ENCODE measurements at regions not wholly inside any gene's neighbourhood (a gene's known extent, or its start where the extent isn't known, plus 50 kb on each side); places are given as distances from the start of the nearest gene placed in this dataset.

- TF ChIP-seq REST (IDR thresholded peaks at IDR 0.05; ENCODE audit: unreplicated experiment) = no peak
- TF ChIP-seq NANOG (IDR thresholded peaks at IDR 0.05; ENCODE audit: borderline replicate concordance) = no peak
- TF ChIP-seq JUNB (IDR thresholded peaks at IDR 0.05; ENCODE audit: unreplicated experiment) = no peak
- no peak for TF ChIP-seq ZNF114 (CRISPR knock-in tag; IDR thresholded peaks at IDR 0.05)
- no peak for TF ChIP-seq EZH2phosphoT487 (IDR thresholded peaks at IDR 0.05; ENCODE audit: unreplicated experiment)
Measured at GRCh38 chr3:10688548-10689172, 127.4 kb upstream of the SLC6A11 start (continued).

GRCh38 chr3:10692039-10692622 lies 123.9 kb upstream of the SLC6A11 start:
- Mint-ChIP-seq H3K27me3 (ENCODE audit: insufficient read depth, low read depth, poor library complexity) (peaks cover 7% of the 10 kb centered on the region), H3K36me3 (ENCODE audit: low read depth) (no peaks in the 10 kb centered on the region; the same call in 2 of the 3 replicates), H3K4me3 (no peak overlapping the region), H3K27ac (no peak overlapping the region), H3K4me1 (no peaks in the 10 kb centered on the region), H3K9me3 (no peaks in the 10 kb centered on the region)
- no peak overlapping the region for H3K4me3 ChIP-seq
- H3K36me3 ChIP-seq (ENCODE audit: insufficient read depth) = no peaks in the 10 kb centered on the region
- ATAC-seq = no peak
- H3K4me2 ChIP-seq = no peak overlapping the region
- no peak for DNase-seq (ENCODE audit: low spot score)
- no peaks in the 10 kb centered on the region for H4K20me1 ChIP-seq (replicated peaks; ENCODE audit: insufficient read depth)
- no peaks in the 10 kb centered on the region for H3F3A ChIP-seq (replicated peaks; ENCODE audit: low read depth)
- no peak overlapping the region for H3K27ac ChIP-seq (ENCODE audit: low read depth)
- no peaks in the 10 kb centered on the region for H3K79me2 ChIP-seq (replicated peaks; ENCODE audit: insufficient read depth)
- no peak overlapping the region for H2AFZ ChIP-seq
- H3K27me3 ChIP-seq (ENCODE audit: insufficient read depth) = no peaks in the 10 kb centered on the region
- H3K9me2 ChIP-seq (ENCODE audit: insufficient read depth) = no peaks in the 10 kb centered on the region
- H3K4me1 ChIP-seq (ENCODE audit: insufficient read depth) = no peaks in the 10 kb centered on the region
- TF ChIP-seq CREB1 (CRISPR knock-in tag; IDR thresholded peaks at IDR 0.05; ENCODE audit: low read depth) (no peak), CTCF (conservative IDR thresholded peaks at IDR 0.05; ENCODE audit: low read depth in 2 of 2) (no peak), NANOG (IDR thresholded peaks at IDR 0.05; ENCODE audit: borderline replicate concordance) (no peak), JUNB (IDR thresholded peaks at IDR 0.05; ENCODE audit: unreplicated experiment) (no peak), ETS1 (IDR thresholded peaks at IDR 0.05) (no peak), EZH2phosphoT487 (IDR thresholded peaks at IDR 0.05; ENCODE audit: unreplicated experiment) (no peak), ZNF462 (CRISPR knock-in tag; IDR thresholded peaks at IDR 0.05) (no peak), STAT1 (IDR thresholded peaks at IDR 0.05; ENCODE audit: unreplicated experiment) (no peak)
